GM19351 (cell line): ENCODE measurements at regions not wholly inside any gene's neighbourhood (a gene's known extent, or its start where the extent isn't known, plus 50 kb on each side); places are given as distances from the start of the nearest gene placed in this dataset.
"Not testable (repeated sequence)": the region's sequence is repeated elsewhere in the genome, so short reads cannot be mapped to it uniquely, and the experiment has no call there.

ENCODE experiments used
- ATAC-seq: cut with Tn5 transposase; IDR thresholded peaks from one replicate; pipeline ENCODE4 v1.9.1; 2021; ENCODE audit warnings: mild to moderate bottlenecking, moderate library complexity; ENCODE audit not compliant: unreplicated experiment

DNA sequence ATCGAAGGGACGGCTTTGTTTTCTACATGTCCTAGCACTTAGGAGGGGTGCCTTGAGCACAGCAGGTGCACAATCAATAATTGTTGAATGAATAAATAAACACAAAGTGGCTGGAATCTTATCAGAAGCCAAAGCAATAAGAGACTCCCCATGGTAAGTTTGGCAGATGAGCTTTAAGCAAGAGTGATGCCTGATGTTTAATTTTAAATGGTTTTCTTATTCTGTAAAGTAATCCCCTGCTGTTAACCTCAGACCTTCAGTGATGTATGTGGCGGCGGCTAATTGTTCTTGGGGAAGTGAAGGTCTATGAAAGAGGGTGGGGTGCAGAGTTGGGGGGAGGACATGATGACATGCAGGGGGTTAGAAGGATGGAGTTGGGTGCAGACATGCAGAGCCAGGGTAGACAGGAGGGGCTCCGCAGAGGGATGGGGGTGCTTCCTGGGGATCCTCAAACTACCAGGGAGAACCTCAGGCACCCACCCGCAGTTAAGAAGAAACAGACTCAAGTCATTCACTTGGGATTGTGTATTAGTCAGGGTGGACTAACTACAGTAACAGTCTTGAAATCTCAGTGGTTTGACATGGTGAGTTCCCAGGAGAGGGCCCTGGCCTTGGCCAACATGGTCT, 65.7 kb upstream of the SHB start:
- ATAC-seq, result no peak

DNA sequence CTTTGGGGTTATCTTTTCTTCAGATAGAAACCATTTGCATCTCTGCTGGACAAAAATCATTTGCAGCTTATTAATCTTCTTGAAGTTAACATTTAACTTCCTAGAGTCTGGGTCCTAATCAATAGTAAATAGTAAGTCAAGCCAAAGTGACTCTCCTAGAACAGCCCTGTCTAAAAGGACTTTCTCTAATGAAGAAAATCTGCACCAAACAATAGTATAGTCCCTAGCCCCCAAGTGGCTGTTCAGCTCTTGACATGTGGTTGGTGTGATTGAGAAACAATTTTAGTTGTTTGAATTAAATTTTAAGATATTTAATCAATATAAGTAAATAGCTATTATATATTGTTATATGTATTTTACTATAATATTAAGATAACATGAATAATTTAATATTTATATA, 64.6 kb upstream of the SHB start:
- ATAC-seq, result no peak

DNA sequence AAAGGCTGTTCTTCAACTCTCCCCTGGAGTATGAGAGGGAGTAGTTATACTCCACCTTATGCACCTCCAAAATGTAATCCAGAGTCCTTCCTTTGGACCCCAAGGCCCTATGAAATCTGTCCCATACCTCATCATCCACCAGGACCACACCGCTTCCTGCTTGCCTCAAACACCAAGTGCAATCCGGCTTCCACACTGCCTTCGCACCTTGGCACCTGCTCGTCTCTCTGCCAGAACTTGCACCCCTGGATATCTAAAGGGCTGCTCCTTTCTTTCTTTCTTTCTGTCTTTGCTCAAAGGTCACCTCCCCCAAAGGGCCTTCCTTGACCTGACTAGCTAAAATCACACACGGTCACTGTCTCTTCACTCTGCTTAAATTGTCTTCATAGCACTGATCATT, 63.9 kb upstream of the SHB start:
- no peak for ATAC-seq

DNA sequence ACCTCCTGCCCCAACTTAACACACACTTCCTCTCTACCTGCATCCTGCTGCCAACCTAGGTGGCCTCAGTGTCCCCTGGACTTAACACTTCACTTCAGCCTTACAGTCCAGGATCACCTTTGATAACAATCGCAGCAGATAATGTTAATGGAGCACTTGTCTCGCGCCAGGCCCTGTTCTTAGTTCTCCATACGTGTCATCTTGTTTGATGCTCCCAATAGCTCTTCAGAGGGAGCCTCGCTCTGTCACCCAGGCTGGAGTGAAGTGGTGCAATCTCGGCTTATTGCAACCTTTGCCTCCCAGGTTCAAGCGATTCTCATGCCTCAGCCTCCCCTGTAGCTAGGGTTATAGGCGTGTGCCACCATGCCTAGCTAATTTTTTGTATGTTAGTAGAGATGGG, 62.7 kb upstream of the SHB start:
- no peak for ATAC-seq

DNA sequence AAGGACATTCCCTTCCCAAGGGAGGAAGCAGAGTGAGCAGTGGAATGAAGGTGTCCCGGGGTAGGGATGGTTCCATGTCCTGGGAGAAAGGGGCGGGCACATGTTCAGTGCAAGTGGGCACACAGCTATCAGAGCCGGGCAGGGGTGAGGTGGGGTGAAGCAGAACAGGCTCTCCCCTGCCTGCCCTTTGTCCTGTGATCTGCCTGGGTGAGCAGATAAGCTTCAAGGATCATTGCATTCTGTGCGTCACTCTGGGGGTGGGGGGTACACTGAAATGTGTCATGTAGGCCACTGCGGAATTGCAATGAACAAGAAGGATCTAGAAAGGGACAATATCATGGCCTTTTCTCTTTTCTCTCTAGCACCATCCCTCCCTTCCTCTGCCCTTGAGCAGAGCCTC, 61.7 kb upstream of the SHB start:
- ATAC-seq, result no peak

DNA sequence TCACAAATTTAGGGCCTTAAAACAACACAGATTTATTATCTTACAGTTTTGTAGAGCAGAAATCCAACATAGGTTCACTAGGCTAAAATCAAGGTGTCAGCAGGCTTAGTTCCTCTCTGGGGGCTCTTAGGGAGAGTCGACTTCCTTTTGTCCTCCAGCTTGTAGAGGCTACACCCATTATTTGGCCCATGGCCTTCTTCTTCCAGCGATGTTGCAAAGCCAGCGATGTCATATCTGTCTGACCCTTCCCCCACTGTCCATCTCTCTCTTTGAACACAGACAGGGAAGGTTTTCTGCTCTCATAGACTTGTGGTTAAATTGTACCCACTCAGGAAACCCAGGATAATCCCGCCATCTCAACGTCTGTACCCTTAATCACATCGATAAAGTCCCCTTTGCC, 60.3 kb upstream of the SHB start:
- no peak for ATAC-seq

DNA sequence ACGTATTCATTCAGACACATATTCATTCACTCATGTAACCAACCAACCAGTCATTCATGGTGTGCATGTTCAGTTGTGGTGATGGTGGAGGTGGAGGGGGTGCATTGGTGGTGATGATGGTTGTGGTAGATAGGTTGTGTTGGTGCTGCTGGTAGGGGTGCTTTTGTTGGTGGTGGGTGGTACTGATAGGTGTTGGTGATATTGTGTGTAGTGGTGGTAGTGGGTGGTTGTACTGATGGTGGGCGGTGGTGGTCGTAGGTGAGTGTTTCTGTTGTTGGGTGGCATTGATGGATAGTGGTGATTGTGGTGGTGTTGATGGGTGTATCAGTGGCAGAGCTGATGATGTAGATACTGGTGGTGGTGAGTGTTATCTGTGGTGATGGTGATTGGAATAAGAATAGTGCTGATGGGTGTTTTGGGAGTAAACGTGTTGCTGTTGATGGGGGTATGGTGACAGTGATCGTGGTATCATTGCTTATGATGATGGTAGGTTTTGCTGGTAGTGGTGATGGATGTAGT, 59.8 kb upstream of the SHB start:
- ATAC-seq, result no peak

DNA sequence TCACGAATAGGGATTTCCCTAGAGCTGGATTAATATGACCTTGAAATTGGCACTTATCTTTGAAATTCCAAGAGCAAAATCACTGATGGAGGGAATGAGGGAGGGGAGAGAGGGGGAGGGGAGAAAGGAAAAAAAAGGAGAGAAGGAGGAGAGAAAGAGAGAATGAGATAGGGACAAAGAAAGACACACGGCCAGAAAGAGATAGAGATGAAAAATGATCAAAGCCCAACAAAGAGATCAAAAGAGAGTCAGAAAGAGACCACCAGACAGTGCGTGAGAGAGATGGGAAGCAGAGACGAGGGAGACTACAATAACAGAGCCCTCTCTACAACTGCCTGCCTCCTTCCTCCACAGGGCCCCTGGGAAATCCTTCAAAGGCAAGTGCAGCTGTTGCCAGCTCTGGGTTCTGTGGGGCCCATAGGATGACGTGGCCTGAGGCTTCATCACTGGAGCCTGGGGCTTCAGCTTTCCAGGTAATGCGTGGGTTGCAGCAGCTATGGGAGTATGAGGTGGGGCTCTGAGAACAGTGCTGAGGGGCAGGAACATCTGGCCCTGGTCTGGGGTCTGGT, 58.3 kb upstream of the SHB start:
- ATAC-seq, result no peak

DNA sequence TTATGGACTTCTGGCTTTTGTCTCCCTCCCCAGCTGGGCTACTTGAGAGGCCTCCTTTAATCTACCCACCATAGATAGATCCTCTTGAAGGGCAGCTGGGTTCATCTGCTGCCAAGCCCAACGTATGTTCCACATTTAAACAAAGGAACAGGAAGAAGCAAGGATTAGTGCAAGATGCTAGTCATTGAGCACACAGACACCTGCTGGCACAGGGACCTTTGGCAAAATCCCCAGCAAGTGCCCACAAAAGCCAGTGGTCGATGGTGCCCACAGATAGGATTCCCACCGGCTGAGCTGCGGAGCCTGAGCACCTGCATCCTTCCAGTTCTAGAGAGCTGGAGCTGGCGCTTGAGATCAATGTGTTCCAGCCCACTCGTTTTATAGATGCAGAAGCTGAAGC, 57.7 kb upstream of the SHB start:
- ATAC-seq, result no peak

DNA sequence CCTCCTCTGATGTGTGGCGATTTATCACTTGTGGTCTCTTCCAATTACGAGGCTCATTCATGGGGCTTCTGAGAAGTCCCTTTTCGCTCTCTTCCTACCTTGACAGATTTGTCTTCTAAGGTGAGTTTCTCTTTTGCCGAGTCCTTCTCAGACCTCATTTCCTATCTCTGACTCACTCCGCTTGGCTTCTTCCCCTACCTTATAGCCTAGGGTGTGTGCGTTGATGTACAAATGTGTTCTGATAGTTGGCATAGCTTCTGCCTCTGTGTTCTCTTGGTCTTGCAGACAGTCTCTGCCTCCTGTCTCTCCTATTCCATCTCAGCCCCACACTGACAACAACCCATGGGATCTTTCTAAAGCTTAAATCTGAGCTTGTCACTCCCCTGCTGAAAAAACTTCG, 56.9 kb upstream of the SHB start:
- ATAC-seq, result no peak

DNA sequence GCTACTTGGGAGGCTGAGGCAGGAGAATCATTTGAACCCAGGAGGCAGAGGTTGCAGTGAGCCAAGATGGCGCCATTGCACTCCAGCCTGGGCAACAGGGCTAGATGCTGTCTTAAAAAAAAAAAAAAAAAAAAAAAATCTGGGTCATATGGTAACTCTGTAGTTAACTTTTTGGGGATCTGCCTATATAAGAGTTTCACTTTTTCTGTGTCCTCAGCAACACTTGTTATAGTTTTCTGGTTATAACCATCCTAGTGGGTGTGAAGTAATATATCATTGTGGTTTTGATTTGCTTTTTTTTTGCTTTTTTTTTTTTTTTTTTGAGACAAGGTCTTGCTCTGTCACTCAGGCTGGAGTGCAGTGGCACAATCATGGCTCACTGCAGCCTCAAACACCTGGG, 54.3 kb upstream of the SHB start:
- ATAC-seq, result not testable (repeated sequence)

DNA sequence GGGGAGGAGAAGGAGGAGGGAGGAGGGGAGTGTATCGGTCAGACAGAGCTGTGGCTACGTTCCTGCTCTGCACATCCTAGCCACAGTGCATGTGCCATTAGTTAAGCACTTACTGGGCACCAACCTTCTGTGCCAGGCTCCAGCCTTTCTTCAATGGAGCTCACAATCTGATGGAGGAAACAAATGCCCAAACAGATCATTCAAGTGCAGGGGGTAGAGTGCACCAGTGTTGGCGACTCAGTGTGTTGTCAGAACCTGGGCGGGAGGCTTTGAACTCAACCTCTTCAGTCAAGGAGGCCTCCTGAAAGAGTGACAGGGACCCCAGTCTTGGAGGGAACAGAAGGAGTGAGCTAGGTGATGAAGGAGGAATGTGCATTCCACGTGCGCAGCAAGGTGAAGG, 51.9 kb upstream of the SHB start:
- ATAC-seq, result no peak

DNA sequence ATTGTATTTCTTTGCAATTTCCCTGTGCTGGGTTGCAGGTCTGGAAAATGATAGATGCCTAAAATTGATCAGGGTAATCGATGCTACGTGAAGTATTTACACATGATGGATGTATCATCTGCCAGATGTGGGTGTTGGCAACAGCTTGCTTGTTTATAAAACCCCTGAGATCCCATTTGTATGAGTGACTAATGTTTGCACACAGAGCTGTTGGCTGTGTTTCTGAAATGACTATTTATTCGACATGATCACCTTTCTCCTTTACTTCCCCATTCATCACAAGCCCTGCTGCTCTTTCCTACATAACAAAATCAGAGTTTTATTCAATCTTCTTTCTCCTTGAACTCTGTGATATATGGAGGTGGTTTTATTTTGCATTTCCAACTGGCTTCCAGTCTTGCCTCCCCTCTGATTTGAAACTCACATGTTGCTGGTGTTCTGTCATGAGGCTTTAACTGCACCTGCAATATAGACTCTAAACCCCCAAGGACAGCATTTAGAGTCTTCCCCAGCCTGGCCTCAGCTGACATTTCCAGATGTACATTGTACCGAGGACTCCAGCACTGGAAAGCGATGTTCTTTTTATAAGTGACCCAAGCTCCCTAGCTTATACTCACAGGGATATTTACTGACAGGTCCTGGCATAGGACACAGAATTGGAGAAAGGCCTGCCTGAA, 50.7 kb upstream of the SHB start:
- no peak for ATAC-seq

DNA sequence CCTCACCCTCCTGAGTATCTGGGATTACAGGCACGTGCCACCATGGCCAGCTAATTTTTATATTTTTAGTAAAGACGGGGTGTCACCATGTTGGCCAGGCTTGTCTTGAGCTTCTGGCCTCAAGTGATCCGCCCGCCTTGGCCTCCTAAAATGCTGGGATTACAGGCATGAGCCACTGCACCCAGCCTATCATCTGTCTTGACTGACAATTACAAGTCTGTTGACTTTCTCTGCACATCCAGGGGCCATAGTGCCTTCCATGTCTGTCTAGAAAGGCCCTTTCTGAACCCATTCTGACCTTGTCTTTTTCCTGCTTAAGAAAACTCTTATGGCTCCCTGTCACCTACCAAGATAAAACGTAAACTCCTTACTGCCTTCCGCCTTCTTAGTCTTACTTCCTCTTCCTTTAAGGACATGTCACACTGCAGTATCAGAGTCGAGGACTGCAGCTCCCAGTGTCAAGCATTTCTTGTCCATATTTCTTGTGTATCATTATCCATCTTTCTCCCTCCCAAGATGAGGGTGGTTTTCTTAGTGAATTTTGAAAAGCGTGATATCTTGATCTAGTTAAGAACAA, 49.9 kb upstream of the SHB start:
- no peak for ATAC-seq
